Activated CD4-positive, alpha-beta T cell treated with anti-CD3 and anti-CD28 coated beads for 36 hours (primary cell): ENCODE measurements at regions not wholly inside any gene's neighbourhood (a gene's known extent, or its start where the extent isn't known, plus 50 kb on each side); places are given as distances from the start of the nearest gene placed in this dataset.

Experiments
- ATAC-seq: fragments of 200-7000 bp; cut with Tn5 transposase; one replicate; pipeline ENCODE4 v1.10.0; 2021; ENCODE audit warnings: mild to moderate bottlenecking, moderate library complexity
- CTCF ChIA-PET: fragments of 350-600 bp; sonication (Branson Sonifier 250); formaldehyde crosslinking; loops from one replicate; lab custom pipeline; 2021; ENCODE audit warnings: antibody characterized with exemption; lab: Charles Lee
- POLR2A ChIA-PET: fragments of 350-600 bp; sonication (Branson Sonifier 250); formaldehyde crosslinking; loops from one replicate; lab custom pipeline; 2021; ENCODE audit warnings: antibody characterized with exemption, inconsistent platforms; lab: Charles Lee
- DNase-seq: peaks from one replicate; pipeline ENCODE4 v3.0.0-alpha.2; 2020
- H3K27ac Mint-ChIP-seq: one replicate; pipeline ENCODE4 v1.8.0; 2021; ENCODE audit warnings: mixed read lengths
- H3K27me3 Mint-ChIP-seq: one replicate; pipeline ENCODE4 v1.8.0; 2021; ENCODE audit warnings: mixed read lengths
- H3K36me3 Mint-ChIP-seq: one replicate; pipeline ENCODE4 v1.8.0; 2021; ENCODE audit warnings: low read depth, mixed read lengths
- H3K4me1 Mint-ChIP-seq: one replicate; pipeline ENCODE4 v1.8.0; 2021; ENCODE audit warnings: mixed read lengths
- H3K4me3 Mint-ChIP-seq: one replicate; pipeline ENCODE4 v1.8.0; 2021; ENCODE audit warnings: mild to moderate bottlenecking, moderate library complexity, mixed read lengths
- H3K9me3 Mint-ChIP-seq: one replicate; pipeline ENCODE4 v1.8.0; 2021; ENCODE audit warnings: low read depth, mixed read lengths
- intact Hi-C, 2 experiments: fragments of 100-400 bp; cut with DNase I in 1 of 2; cut with micrococcal nuclease in 1 of 2; formaldehyde crosslinking; loops; one replicate each; pipeline versions ENCODE4 v1.14.2 to v1.15.1; 2022 to 2024; cut with DNase I, micrococcal nuclease

GRCh38 chr4:37530451-37530850 is 155.7 kb downstream of the RELL1 start:
- no peaks in the 10 kb centered on the region for H3K9me3 Mint-ChIP-seq
- H3K36me3 Mint-ChIP-seq: no peaks in the 10 kb centered on the region
- intact Hi-C loops: no loop called here
- ChIA-PET POLR2A (no interaction called here), CTCF (no interaction called here)
- H3K4me1 Mint-ChIP-seq: no peaks in the 10 kb centered on the region
- peaks cover 3% of the 10 kb centered on the region for H3K27me3 Mint-ChIP-seq
- no peak overlapping the region for H3K27ac Mint-ChIP-seq
- ATAC-seq: no peak
- DNase-seq: no peak
- H3K4me3 Mint-ChIP-seq: no peak overlapping the region

GRCh38 chr4:37528166-37528885 is 157.8 kb downstream of the RELL1 start:
- Mint-ChIP-seq H3K4me3 (no peak overlapping the region), H3K36me3 (no peaks in the 10 kb centered on the region), H3K4me1 (no peaks in the 10 kb centered on the region), H3K27ac (no peak overlapping the region), H3K9me3 (no peaks in the 10 kb centered on the region), H3K27me3 (peaks cover 3% of the 10 kb centered on the region)
- CTCF ChIA-PET: no interaction called here
- POLR2A ChIA-PET: no interaction called here
- DNase-seq (no peak), ATAC-seq (no peak)
- intact Hi-C loops: no loop called here

GRCh38 chr4:37524267-37524666 is 161.9 kb downstream of the RELL1 start:
- peaks cover 4% of the 10 kb centered on the region for H3K27me3 Mint-ChIP-seq
- ChIA-PET CTCF (no interaction called here), POLR2A (no interaction called here)
- H3K9me3 Mint-ChIP-seq: peaks cover 8% of the 10 kb centered on the region
- H3K27ac Mint-ChIP-seq: no peak overlapping the region
- H3K36me3 Mint-ChIP-seq: no peaks in the 10 kb centered on the region
- no peak overlapping the region for H3K4me3 Mint-ChIP-seq
- ATAC-seq (no peak), DNase-seq (no peak)
- intact Hi-C loops: no loop called here
- no peaks in the 10 kb centered on the region for H3K4me1 Mint-ChIP-seq

- H3K27me3 Mint-ChIP-seq: peaks cover 4% of the 10 kb centered on the region
- intact Hi-C loops: no loop called here
These were observed 163.2 kb downstream of the RELL1 start for GRCh38 chr4:37522996-37523395.

GRCh38 chr4:37517326-37517725 is 168.8 kb downstream of the RELL1 start:
- Mint-ChIP-seq H3K27ac (no peak overlapping the region), H3K9me3 (peaks cover 22% of the 10 kb centered on the region), H3K27me3 (peaks cover 4% of the 10 kb centered on the region), H3K36me3 (no peaks in the 10 kb centered on the region), H3K4me1 (no peaks in the 10 kb centered on the region), H3K4me3 (no peak overlapping the region)
- POLR2A ChIA-PET: no interaction called here
- ATAC-seq (no peak), DNase-seq (no peak)
- intact Hi-C loops: no loop called here
- CTCF ChIA-PET: no interaction called here

More at GRCh38 chr4:37522996-37523395, 163.2 kb downstream of the RELL1 start:
- Mint-ChIP-seq H3K4me1 (no peaks in the 10 kb centered on the region), H3K27ac (no peak overlapping the region), H3K36me3 (no peaks in the 10 kb centered on the region), H3K4me3 (no peak overlapping the region), H3K9me3 (peaks cover 12% of the 10 kb centered on the region)
- ChIA-PET POLR2A (no interaction called here), CTCF (no interaction called here)
- ATAC-seq: no peak
- no peak for DNase-seq

- POLR2A ChIA-PET: interaction anchor here (0.7 kb wide), 1 partner anchor 9 kb away, joined by 3 read pairs; no protein-coding TSS in a partner anchor
- intact Hi-C loops: no loop called here
- H3K9me3 Mint-ChIP-seq: peaks cover 21% of the 10 kb centered on the region
These were observed 170.0 kb downstream of the RELL1 start for GRCh38 chr4:37516057-37516775.

GRCh38 chr4:37510626-37511025 is 175.6 kb downstream of the RELL1 start:
- intact Hi-C loops: no loop called here
- no peak overlapping the region for H3K27ac Mint-ChIP-seq
- H3K4me1 Mint-ChIP-seq: no peaks in the 10 kb centered on the region
- DNase-seq: no peak
- peaks cover 11% of the 10 kb centered on the region for H3K27me3 Mint-ChIP-seq
- peaks cover 1% of the 10 kb centered on the region for H3K36me3 Mint-ChIP-seq
- ATAC-seq: no peak
- H3K9me3 Mint-ChIP-seq: peaks cover 9% of the 10 kb centered on the region
- H3K4me3 Mint-ChIP-seq: no peak overlapping the region
- ChIA-PET POLR2A (no interaction called here), CTCF (no interaction called here)

More at GRCh38 chr4:37516057-37516775, 170.0 kb downstream of the RELL1 start:
- H3K4me1 Mint-ChIP-seq: no peaks in the 10 kb centered on the region
- H3K27me3 Mint-ChIP-seq: peaks cover 2% of the 10 kb centered on the region
- DNase-seq (no peak), ATAC-seq (no peak)
- no peak overlapping the region for H3K27ac Mint-ChIP-seq
- H3K36me3 Mint-ChIP-seq: no peaks in the 10 kb centered on the region
- CTCF ChIA-PET: no interaction called here
- H3K4me3 Mint-ChIP-seq: no peak overlapping the region

- ChIA-PET POLR2A (no interaction called here), CTCF (interaction anchor here (0.6 to 1.1 kb wide), 2 partner anchors 26 to 344 kb away, joined by 3 to 6 read pairs; no protein-coding TSS in a partner anchor)
- Mint-ChIP-seq H3K27ac (no peak overlapping the region), H3K4me3 (no peak overlapping the region), H3K9me3 (peaks cover 3% of the 10 kb centered on the region), H3K36me3 (no peaks in the 10 kb centered on the region), H3K4me1 (no peaks in the 10 kb centered on the region), H3K27me3 (peaks cover 18% of the 10 kb centered on the region)
- intact Hi-C loops: no loop called here
- DNase-seq (no peak), ATAC-seq (no peak)
These were observed 182.9 kb downstream of the RELL1 start for GRCh38 chr4:37503261-37503660.

GRCh38 chr4:37502070-37502469 is 184.1 kb downstream of the RELL1 start:
- DNase-seq (no peak), ATAC-seq (no peak)
- Mint-ChIP-seq H3K4me1 (no peaks in the 10 kb centered on the region), H3K4me3 (no peak overlapping the region), H3K9me3 (peaks cover 3% of the 10 kb centered on the region), H3K36me3 (no peaks in the 10 kb centered on the region), H3K27me3 (peaks cover 15% of the 10 kb centered on the region), H3K27ac (no peak overlapping the region)
- CTCF ChIA-PET: no interaction called here
- intact Hi-C loops: no loop called here
- POLR2A ChIA-PET: no interaction called here
